C4-2B (cell line): ENCODE measurements at regions not wholly inside any gene's neighbourhood (a gene's known extent, or its start where the extent isn't known, plus 50 kb on each side); places are given as distances from the start of the nearest gene placed in this dataset.
A peak's percentile ranks its signal among the peaks of the same experiment; 100 is the strongest.

Source experiments
- H3K27ac ChIP-seq: fragments of 450-650 bp; 2 replicates; pipeline ENCODE4 v1.5.1; 2017
- CTCF ChIP-seq: fragments of 450-650 bp; conservative IDR thresholded peaks from 2 replicates; pipeline ENCODE4 v1.5.1; 2017; ENCODE audit warnings: mild to moderate bottlenecking
- ZFX ChIP-seq: fragments of 450-650 bp; IDR thresholded peaks from 2 replicates; pipeline ENCODE4 v1.6.1; 2017

DNA sequence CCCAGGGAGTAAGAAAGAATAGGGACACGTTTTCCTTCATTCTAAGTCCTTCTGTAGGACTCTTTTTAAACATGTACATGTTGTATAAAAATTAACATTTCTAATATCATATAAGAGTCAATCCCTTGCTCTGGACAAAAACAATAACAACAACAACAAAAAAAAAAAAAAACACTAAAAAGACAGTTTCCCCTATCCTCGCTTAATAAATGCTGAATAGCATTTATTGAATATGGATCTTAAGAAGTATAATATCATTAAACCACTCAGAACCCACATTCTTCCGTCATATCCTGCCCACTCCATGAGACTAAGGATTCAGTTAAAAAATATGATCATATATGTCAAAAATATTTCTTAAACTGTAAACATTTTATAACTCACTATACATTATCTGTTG is 145.1 kb downstream of the AQP9 start:
- TF ChIP-seq ZFX (no peak), CTCF (no peak)
- no peak overlapping the region for H3K27ac ChIP-seq

GRCh38 chr15:58284293-58284692 is 146.1 kb downstream of the AQP9 start:
- no peak for TF ChIP-seq ZFX
- no peak overlapping the region for H3K27ac ChIP-seq

DNA sequence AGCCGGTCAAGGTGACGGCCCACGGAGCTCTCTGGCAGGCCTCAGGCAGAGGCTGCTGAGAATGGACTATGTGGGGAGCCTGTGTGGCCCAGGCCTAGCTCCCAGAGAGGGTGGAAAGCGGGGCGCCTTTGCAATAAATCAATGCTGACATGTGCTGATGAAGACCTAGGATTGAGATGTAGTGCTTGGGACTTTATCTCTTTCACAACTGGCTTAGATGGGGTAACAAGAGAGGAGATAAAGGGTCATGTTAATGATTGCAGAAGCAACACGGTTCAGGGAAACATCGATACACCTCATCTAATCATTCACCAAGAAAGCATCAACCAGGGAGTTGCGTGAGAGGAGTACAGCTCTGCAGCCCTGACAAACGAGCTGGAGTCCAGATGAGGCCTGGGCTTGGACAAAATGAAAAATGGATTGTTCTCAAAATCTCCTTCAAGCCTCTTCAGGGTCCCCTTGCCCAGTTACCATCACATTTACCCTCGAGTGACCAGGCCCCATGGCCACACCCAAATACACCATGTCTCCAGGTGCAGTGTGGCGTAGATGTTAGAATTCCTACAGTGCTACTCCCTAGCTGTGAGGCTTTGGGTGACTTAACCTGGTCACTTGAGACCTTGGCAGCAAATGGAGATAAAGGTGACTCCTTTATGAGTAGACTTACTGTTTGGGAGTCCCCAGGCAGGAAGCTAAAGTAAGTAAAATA is 146.4 kb upstream of the LIPC start:
- no peak overlapping the region for H3K27ac ChIP-seq
- TF ChIP-seq CTCF (no peak), ZFX (no peak)

- TF ChIP-seq CTCF (no peak), ZFX (no peak)
- H3K27ac ChIP-seq: no peak overlapping the region
Measured at GRCh38 chr15:58285921-58286278, 145.9 kb upstream of the LIPC start.

- no peak overlapping the region for H3K27ac ChIP-seq
- TF ChIP-seq ZFX (no peak), CTCF (no peak)
Measured at GRCh38 chr15:58286523-58286922, 145.3 kb upstream of the LIPC start.

DNA sequence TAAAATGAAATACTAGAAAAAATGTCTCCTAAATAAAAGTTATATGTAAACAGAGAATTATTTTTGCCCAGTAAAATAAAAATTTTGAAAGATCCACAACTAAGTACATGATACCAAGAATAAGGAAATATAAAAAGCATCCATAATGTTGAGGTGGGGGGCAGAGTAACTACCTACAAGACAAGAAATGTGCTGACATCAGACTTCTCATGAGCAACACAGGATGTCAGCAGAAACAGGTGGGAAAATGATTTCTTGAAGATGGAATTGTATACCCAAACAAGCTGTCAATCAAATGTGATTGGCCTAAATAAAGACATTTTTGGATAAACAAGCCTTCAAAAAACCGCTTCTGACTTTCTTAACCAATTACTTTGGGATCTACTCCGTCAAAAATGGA is 143.9 kb upstream of the LIPC start:
- TF ChIP-seq CTCF: no peak
- TF ChIP-seq ZFX: no peak

GRCh38 chr15:58288592-58288991 is 143.2 kb upstream of the LIPC start:
- no peak overlapping the region for H3K27ac ChIP-seq
- peak; percentile 13; the same call in 1 of the 2 replicates for TF ChIP-seq CTCF
- TF ChIP-seq ZFX: no peak

More for the DNA sequence above, 143.9 kb upstream of the LIPC start:
- H3K27ac ChIP-seq: no peak overlapping the region

DNA sequence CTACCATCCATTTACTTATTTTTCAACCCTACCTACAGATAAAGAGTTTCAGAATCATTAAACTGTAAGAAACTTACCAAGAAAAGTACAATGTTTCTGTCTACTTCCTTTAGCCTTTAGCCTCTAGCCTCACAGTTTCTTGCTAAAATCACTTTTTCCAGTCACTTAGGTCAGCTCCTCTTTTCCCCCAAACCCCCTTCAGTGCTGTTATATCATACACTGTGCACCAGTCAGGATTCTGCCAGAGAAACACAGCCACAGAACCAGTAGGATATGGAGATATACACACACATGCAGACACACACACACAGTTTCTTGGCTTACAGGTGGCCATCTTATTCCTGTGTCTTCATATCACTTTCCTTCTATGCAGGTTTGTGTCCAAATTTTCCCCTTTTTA is 139.9 kb upstream of the LIPC start:
- no peak for TF ChIP-seq CTCF
- no peak for TF ChIP-seq ZFX
- no peak overlapping the region for H3K27ac ChIP-seq
